BJ (cell line): ENCODE measurements at regions not wholly inside any gene's neighbourhood (a gene's known extent, or its start where the extent isn't known, plus 50 kb on each side); places are given as distances from the start of the nearest gene placed in this dataset.

ENCODE experiments used
- CTCF ChIA-PET: fragments of 350-600 bp; formaldehyde crosslinking; extraction: SDS; loops from one replicate; lab custom pipeline; 2021; ENCODE audit warnings: antibody characterized with exemption, inconsistent platforms; lab: Yijun Ruan, JAX
- POLR2A ChIA-PET: fragments of 300-600 bp; sonication (Branson Sonifier 250); formaldehyde crosslinking; extraction: SDS; loops from one replicate; lab custom pipeline; 2021; ENCODE audit warnings: antibody characterized with exemption; lab: Charles Lee
- DNase-seq: peaks from one replicate; pipeline ENCODE4 v3.0.0-alpha.2; 2011; ENCODE audit warnings: low read depth
- H3K27me3 ChIP-seq: 2 replicates; pipeline ENCODE4 v1.6.0; 2011; ENCODE audit warnings: low read length; ENCODE audit not compliant: control insufficient read depth, insufficient read depth
- H3K36me3 ChIP-seq: 2 replicates; pipeline ENCODE4 v1.5.1; 2011; ENCODE audit warnings: low read length; ENCODE audit not compliant: control insufficient read depth, insufficient read depth
- H3K4me3 ChIP-seq: 2 replicates; pipeline ENCODE4 v1.5.1; 2011; ENCODE audit warnings: low read depth, mild to moderate bottlenecking, control low read depth, low read length
- CTCF ChIP-seq: IDR thresholded peaks from 2 replicates; pipeline ENCODE4 v1.5.1; 2011; ENCODE audit warnings: low read depth, mild to moderate bottlenecking, control low read depth, inconsistent platforms, low read length, moderate library complexity; ENCODE audit not compliant: insufficient read depth

- no peaks in the 10 kb centered on the region for H3K27me3 ChIP-seq
- POLR2A ChIA-PET = no interaction called here
- no peak overlapping the region for H3K4me3 ChIP-seq
- TF ChIP-seq CTCF = no peak
- no peak for DNase-seq
- no peaks in the 10 kb centered on the region for H3K36me3 ChIP-seq
- CTCF ChIA-PET = no interaction called here
These were observed 2085.2 kb upstream of the ACO1 start for GRCh38 chr9:30299126-30299780.

- POLR2A ChIA-PET = no interaction called here
- no peak for DNase-seq
- no peak for TF ChIP-seq CTCF
- CTCF ChIA-PET = no interaction called here
- H3K27me3 ChIP-seq = no peaks in the 10 kb centered on the region
- no peaks in the 10 kb centered on the region for H3K36me3 ChIP-seq
- no peak overlapping the region for H3K4me3 ChIP-seq
These were observed 2083.0 kb upstream of the ACO1 start for GRCh38 chr9:30301271-30301963.

GRCh38 chr9:30310711-30311110 lies 2073.7 kb upstream of the ACO1 start:
- no peak for TF ChIP-seq CTCF

GRCh38 chr9:30329431-30329830 lies 2055.0 kb upstream of the ACO1 start:
- POLR2A ChIA-PET = no interaction called here
- Histone ChIP-seq H3K36me3 (no peaks in the 10 kb centered on the region), H3K4me3 (no peak overlapping the region), H3K27me3 (no peaks in the 10 kb centered on the region)
- TF ChIP-seq CTCF = no peak
- no peak for DNase-seq
- CTCF ChIA-PET = no interaction called here

More at GRCh38 chr9:30310711-30311110, 2073.7 kb upstream of the ACO1 start:
- Histone ChIP-seq H3K36me3 (no peaks in the 10 kb centered on the region), H3K27me3 (no peaks in the 10 kb centered on the region), H3K4me3 (no peak overlapping the region)
- POLR2A ChIA-PET = no interaction called here
- CTCF ChIA-PET = no interaction called here
- DNase-seq = no peak

- no peak for DNase-seq
- no peak for TF ChIP-seq CTCF
- H3K4me3 ChIP-seq = no peak overlapping the region
- H3K27me3 ChIP-seq = no peaks in the 10 kb centered on the region
- no peaks in the 10 kb centered on the region for H3K36me3 ChIP-seq
- POLR2A ChIA-PET = no interaction called here
- CTCF ChIA-PET = no interaction called here
These were observed 2035.5 kb upstream of the ACO1 start for GRCh38 chr9:30348904-30349303.
